ENCODE measurements at regions not wholly inside any gene's neighbourhood (a gene's known extent, or its start where the extent isn't known, plus 50 kb on each side); places are given as distances from the start of the nearest gene placed in this dataset.

DNA sequence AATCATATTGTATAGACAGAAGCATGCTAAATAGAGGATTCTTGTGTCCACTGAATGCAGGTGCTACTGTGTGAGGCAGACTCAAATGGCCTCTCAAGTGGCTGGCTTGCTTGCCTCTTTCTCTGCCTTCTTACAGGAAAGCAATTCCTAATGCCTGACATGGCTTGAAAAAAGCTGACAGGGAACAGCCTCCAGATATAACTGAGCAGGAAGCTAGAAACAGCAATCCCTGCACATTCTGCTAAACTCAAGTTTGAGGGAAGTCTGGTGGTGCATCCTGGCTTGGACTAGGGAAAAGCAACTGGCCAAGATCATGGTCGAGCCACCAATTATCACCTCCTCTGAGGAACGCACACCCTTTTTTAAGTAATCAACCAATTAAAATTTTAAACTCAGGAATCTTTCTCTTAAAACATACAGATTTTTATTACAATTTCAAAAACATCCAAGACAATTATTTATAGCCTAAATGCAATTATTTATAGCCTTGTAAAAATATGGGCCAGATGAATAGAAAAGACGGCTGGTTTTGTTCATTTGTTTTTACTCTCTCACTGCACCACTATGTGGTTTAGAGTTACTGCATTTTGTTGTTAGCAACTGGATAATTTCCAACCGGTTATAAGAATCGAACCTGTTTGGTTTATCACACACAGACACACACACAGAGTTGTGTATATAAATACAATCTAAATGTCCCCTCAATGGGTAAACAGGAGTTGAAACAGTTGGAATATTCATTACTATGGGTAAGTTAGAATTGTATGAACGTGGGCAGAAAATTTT, 290.9 kb upstream of the ANKRD55 start:
- no peaks in the 10 kb centered on the region for H3K36me3 ChIP-seq (ENCODE audit: insufficient read depth, low read length)

DNA sequence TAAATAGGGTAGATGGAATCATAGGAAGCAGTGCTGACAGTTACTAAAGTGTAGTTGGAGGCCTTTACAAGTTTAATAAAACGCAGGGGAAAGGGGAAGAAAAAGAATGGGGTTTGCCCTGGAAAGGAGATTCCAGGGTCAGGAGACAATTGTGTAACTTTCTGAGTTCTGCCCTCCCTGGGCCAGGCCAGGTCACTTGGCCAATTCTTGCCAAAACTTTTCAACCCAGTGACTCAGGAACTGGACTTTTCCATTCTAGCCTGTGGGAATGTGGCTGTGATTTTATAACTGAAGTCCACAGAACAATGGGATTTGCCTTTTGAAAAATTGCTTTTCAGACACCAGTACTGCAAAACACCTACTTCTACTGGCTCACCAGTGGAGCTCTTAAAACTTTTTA, 289.8 kb upstream of the ANKRD55 start:
- Histone ChIP-seq H3K27ac (ENCODE audit: low read depth in 1 of 2, low read length in 2 of 2) (no peak overlapping the region), H3K9me3 (ENCODE audit: control insufficient read depth in 1 of 2, insufficient read depth in 1 of 2, low read length in 2 of 2) (no peaks in the 10 kb centered on the region), H3K36me3 (ENCODE audit: insufficient read depth, low read length) (no peaks in the 10 kb centered on the region), H3K27me3 (ENCODE audit: control insufficient read depth in 1 of 2, insufficient read depth in 2 of 2, low read length in 2 of 2) (no peaks in the 10 kb centered on the region), H3K4me3 (ENCODE audit: low read length) (no peak overlapping the region), H3K4me1 (ENCODE audit: insufficient read depth, low read length) (peaks cover 6% of the 10 kb centered on the region)
- intact Hi-C loops (cut with DNase I, micrococcal nuclease), result no loop called here
- H3K4me1 Mint-ChIP-seq (ENCODE audit: low read depth), result peaks cover 5% of the 10 kb centered on the region
- H3K9me3 Mint-ChIP-seq, result no peaks in the 10 kb centered on the region
- H3K27ac Mint-ChIP-seq, result no peak overlapping the region
- DNase-seq (peak in 1 of 14 experiments; percentile 31), ATAC-seq (ENCODE audit: poor library complexity) (no peak)
- no peaks in the 10 kb centered on the region for H3K27me3 Mint-ChIP-seq
- H3K36me3 Mint-ChIP-seq (ENCODE audit: low read depth), result no peaks in the 10 kb centered on the region
- TF ChIP-seq, protein P1, sequence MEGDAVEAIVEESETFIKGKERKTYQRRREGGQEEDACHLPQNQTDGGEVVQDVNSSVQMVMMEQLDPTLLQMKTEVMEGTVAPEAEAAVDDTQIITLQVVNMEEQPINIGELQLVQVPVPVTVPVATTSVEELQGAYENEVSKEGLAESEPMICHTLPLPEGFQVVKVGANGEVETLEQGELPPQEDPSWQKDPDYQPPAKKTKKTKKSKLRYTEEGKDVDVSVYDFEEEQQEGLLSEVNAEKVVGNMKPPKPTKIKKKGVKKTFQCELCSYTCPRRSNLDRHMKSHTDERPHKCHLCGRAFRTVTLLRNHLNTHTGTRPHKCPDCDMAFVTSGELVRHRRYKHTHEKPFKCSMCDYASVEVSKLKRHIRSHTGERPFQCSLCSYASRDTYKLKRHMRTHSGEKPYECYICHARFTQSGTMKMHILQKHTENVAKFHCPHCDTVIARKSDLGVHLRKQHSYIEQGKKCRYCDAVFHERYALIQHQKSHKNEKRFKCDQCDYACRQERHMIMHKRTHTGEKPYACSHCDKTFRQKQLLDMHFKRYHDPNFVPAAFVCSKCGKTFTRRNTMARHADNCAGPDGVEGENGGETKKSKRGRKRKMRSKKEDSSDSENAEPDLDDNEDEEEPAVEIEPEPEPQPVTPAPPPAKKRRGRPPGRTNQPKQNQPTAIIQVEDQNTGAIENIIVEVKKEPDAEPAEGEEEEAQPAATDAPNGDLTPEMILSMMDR (IDR thresholded peaks at IDR 0.05), result no peak
- ChIA-PET POLR2A (no interaction called here), CTCF (no interaction called here)
- no peak overlapping the region for H3K4me3 Mint-ChIP-seq

More for the DNA sequence above, 290.9 kb upstream of the ANKRD55 start:
- no peak for DNase-seq
- H3K9me3 Mint-ChIP-seq, result no peaks in the 10 kb centered on the region
- no peak overlapping the region for H3K4me3 Mint-ChIP-seq
- no peaks in the 10 kb centered on the region for H3K27me3 ChIP-seq (ENCODE audit: control insufficient read depth in 1 of 2, insufficient read depth in 2 of 2, low read length in 2 of 2)
- H3K9me3 ChIP-seq (ENCODE audit: control insufficient read depth in 1 of 2, insufficient read depth in 1 of 2, low read length in 2 of 2), result no peaks in the 10 kb centered on the region
- intact Hi-C loops (cut with DNase I, micrococcal nuclease), result no loop called here
- H3K27ac Mint-ChIP-seq, result no peak overlapping the region
- CTCF ChIA-PET, result interaction anchor here (0.7 kb wide), 1 partner anchor 276 kb away, joined by 3 read pairs; no protein-coding TSS in a partner anchor
- peaks cover 4% of the 10 kb centered on the region for H3K4me1 Mint-ChIP-seq (ENCODE audit: low read depth)
- H3K36me3 Mint-ChIP-seq (ENCODE audit: low read depth), result no peaks in the 10 kb centered on the region
- POLR2A ChIA-PET, result no interaction called here
- no peak overlapping the region for H3K4me3 ChIP-seq (ENCODE audit: low read length)
- ATAC-seq (ENCODE audit: poor library complexity), result no peak
- H3K4me1 ChIP-seq (ENCODE audit: insufficient read depth, low read length), result peaks cover 6% of the 10 kb centered on the region
- no peaks in the 10 kb centered on the region for H3K27me3 Mint-ChIP-seq
- TF ChIP-seq, protein P1 (IDR thresholded peaks at IDR 0.05), result no peak
- no peak overlapping the region for H3K27ac ChIP-seq (ENCODE audit: low read depth in 1 of 2, low read length in 2 of 2)

DNA sequence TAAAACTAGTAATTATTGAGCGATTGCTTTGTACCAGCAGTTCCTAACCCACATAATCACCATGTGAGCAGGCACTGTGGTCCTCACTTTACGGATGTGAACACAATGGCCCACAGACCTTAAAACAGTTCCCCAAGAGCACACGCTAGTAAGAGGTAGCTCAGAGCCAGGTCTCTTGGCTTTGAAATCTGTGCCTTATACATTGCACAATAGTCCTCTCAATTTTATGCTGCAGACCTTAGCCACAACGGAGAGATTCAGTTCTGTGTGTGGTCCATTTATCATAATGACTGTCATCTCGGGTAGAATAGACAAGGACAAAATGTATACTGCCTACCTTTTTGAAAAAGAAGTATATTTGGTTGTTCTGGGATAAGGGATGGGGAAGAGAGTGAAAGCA, 289.0 kb upstream of the ANKRD55 start:
- Mint-ChIP-seq H3K4me3 (no peak overlapping the region), H3K27me3 (no peaks in the 10 kb centered on the region), H3K4me1 (ENCODE audit: low read depth) (peaks cover 10% of the 10 kb centered on the region), H3K36me3 (ENCODE audit: low read depth) (no peaks in the 10 kb centered on the region), H3K27ac (no peak overlapping the region), H3K9me3 (no peaks in the 10 kb centered on the region)
- Histone ChIP-seq H3K4me1 (ENCODE audit: insufficient read depth, low read length) (peaks cover 6% of the 10 kb centered on the region), H3K4me3 (ENCODE audit: low read length) (no peak overlapping the region), H3K9me3 (ENCODE audit: control insufficient read depth in 1 of 2, insufficient read depth in 1 of 2, low read length in 2 of 2) (no peaks in the 10 kb centered on the region), H3K27me3 (ENCODE audit: control insufficient read depth in 1 of 2, insufficient read depth in 2 of 2, low read length in 2 of 2) (no peaks in the 10 kb centered on the region), H3K27ac (ENCODE audit: low read depth in 1 of 2, low read length in 2 of 2) (no peak overlapping the region), H3K36me3 (ENCODE audit: insufficient read depth, low read length) (no peaks in the 10 kb centered on the region)
- ChIA-PET POLR2A (no interaction called here), CTCF (no interaction called here)
- DNase-seq, result no peak
- ATAC-seq (ENCODE audit: poor library complexity), result no peak
- TF ChIP-seq, protein P1 (IDR thresholded peaks at IDR 0.05), result no peak
- intact Hi-C loops (cut with DNase I, micrococcal nuclease), result no loop called here

All from CD4-positive, alpha-beta T cell (primary cell).